ENCODE measurements at regions not wholly inside any gene's neighbourhood (a gene's known extent, or its start where the extent isn't known, plus 50 kb on each side); places are given as distances from the start of the nearest gene placed in this dataset.
"Not testable (repeated sequence)": the region's sequence is repeated elsewhere in the genome, so short reads cannot be mapped to it uniquely, and the experiment has no call there.

GRCh38 chr2:194483041-194483440 lies 1174.0 kb upstream of the SLC39A10 start:
- no peak for DNase-seq

- DNase-seq, result no peak
Observed at GRCh38 chr2:194465641-194466040, 1191.4 kb upstream of the SLC39A10 start.

GRCh38 chr2:194464964-194465638 lies 1191.9 kb upstream of the SLC39A10 start:
- no peak for DNase-seq

DNA sequence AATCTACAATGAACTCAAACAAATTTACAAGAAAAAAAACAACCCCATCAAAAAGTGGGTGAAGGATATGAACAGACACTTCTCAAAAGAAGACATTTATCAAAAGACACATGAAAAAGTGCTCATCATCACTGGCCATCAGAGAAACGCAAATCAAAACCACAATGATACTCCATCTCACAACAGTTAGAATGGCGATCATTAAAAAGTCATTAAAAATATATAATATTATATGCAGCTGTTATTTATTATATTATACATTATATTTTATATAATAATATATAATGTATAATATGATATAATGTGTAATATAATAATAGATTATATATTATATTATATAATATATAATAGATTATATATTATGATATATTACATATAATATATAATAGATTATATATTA lies 1194.1 kb upstream of the SLC39A10 start:
- DNase-seq, result not testable (repeated sequence)

DNA sequence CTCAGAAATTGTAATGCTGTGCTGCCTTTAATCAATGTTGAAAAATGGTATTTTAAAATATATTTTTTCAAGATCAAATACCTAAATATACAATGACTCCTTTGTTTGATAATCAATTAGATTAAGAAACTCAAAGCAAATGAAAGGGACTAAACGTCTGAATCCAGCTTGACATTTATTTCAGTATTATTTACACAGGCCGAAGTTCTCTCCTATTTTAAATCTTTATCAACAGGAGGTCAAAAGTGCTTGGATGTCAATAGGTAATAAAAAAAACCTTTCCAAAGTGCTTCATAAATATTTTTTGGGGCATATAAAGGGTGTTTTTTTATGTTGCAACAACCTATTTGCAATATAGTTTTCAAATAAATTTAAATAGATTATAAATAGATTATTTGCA lies 1201.7 kb upstream of the SLC39A10 start:
- no peak for DNase-seq

DNA sequence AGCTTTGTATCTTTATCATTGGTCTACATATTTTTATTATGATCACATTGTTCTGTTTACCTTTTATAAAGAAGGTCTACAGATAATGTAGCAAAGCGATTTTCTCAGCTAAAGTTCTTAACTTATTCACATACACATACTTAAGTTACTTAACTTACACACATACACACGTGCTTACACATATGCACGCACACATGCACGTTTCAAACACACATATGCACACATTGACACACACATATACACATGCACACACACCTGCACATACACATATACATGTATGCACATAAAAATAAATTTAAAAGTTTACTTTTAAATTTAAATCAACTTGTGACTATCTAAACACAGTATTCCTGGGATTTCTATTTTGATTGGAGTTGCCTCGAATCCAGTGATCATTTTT lies 1204.5 kb upstream of the SLC39A10 start:
- no peak for DNase-seq

GRCh38 chr2:194445226-194445625 lies 1211.8 kb upstream of the SLC39A10 start:
- no peak for DNase-seq

GRCh38 chr2:194443926-194444325 lies 1213.1 kb upstream of the SLC39A10 start:
- no peak for DNase-seq

GRCh38 chr2:194424683-194425209 lies 1232.3 kb upstream of the SLC39A10 start:
- no peak for DNase-seq

DNA sequence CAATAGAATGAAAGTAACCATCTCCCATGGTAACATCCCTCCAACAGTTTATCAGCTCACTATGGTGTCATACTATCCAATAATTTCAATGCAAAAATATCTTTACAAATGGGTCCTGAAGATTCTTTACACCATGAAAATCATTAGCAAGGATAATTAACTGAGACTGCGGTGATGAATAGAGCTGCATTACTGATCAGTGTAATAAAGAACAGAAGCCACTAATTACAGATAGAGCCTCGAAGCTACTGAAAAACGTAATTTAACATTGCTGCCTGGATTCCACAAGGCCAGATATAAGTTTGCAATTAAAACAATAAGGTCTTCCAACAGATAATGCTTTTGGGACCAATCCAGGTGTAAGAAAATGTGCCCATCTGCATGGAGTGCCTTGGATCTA lies 1245.8 kb upstream of the SLC39A10 start:
- no peak for DNase-seq

DNA sequence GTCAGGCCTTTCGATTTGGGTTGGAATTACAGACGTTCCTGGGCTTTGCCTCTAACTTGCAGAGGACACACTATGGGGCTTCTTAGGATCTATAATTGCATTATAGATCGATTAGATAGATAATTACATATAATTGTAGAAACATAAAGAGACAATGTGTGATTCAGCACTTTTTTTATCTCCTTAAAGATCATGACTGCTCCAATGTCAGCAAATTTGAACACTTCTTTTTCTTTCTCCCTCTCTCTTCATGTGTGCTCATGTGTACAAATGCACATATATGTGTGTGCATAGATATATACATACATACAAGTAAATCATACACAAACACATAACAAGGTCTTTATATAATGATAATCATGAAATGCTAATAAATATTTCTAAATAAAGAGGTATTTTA lies 1261.2 kb upstream of the SLC39A10 start:
- no peak for DNase-seq

DNA sequence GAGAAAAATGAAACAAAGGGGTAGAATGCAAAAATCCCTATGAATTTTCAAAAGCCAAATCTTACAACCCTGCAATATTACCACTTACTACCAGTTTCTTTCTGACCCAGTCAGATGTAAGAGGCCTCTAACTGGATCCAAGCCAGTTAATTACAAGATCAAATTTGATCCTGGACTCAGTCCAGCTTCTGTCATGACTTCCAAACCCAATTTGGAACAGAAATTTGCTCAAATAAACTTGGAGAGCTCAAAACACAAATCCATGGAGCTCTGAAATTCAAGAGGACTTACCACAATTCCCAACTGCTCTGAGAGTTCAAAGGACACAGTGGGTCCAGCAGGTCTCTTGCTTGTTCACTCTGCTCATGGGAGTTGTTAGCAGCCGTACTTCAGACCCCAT lies 1271.7 kb upstream of the SLC39A10 start:
- no peak for DNase-seq

- no peak for DNase-seq
Observed at GRCh38 chr2:194383401-194383800, 1273.6 kb upstream of the SLC39A10 start.

GRCh38 chr2:194382221-194382620 lies 1274.8 kb upstream of the SLC39A10 start:
- no peak for DNase-seq

DNA sequence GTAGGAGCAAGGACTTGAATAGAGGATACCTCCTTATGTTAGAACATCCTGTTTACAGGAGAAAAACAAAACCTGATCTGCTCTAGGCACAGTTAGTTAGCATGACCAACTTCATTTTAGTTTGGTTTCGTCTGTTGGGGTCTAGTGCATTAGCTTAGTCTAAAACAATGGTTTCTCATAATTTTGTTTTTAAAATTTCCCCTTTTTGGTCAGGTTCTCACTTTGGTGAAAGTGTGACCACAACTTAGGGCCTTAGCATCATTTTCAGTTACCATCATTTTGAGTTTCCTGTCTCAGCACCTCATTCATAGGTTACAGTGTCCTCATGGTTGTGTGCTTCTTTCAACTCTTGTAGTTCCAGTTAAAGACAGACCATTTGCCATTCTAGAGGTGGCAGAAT lies 1277.0 kb upstream of the SLC39A10 start:
- DNase-seq, result no peak

DNA sequence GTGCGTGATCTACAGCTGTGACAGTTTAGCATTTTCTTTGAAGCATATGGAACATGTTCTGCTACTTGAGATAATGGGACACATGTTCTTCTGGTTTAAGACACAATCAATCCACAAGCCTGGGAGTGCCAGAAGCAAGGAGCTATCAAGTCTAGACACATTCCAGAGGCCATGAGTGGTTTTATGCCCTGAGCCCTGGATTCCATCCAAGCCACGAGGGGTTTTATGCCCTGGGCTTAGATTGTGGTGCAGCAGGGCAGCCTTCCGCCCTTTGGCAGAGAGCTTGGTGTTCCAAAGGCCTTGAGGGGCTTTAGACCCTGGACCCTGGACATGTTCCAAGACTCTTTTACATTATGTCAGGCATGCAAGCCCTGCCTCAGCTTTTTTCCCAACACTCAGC lies 1289.6 kb upstream of the SLC39A10 start:
- DNase-seq, result not testable (repeated sequence)

- no peak for DNase-seq
Observed at GRCh38 chr2:194363878-194364277, 1293.1 kb upstream of the SLC39A10 start.

DNA sequence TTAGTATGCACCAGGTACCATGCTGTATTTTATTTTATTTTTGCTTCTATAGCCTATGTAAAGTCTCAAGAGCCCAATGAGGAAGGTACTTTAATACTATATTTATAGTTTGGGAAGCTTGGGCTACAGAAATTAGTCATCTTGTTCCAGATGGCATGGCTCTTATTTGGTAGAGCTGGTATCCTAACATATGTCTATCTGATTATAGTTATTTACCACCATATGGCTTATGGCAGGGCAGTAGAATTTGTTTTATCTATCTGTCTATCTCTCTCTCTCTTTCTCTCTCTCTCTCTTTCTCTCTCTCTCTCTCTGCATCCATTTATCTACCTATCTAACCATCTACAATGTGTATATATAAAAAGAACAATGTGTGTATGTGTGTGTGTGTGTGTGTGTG lies 1293.7 kb upstream of the SLC39A10 start:
- DNase-seq, result no peak

DNA sequence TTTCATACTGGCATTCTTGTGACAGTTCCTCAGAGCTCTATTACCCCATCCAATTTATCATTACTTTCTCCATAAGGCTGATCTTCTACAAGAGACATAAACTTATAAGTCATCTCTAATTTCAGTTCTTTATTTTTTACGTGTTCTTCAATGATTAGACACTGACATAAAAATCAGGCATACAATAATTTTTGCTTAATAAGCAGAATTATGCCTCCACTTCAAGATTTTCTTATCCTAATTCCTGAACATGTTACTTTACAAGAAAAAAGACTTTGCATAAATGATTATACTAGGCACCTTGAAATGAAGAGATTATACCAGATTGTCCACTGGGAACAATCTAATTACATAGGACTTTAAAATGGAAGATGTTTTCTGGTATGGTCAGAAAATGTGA lies 1304.5 kb upstream of the SLC39A10 start:
- no peak for DNase-seq

DNA sequence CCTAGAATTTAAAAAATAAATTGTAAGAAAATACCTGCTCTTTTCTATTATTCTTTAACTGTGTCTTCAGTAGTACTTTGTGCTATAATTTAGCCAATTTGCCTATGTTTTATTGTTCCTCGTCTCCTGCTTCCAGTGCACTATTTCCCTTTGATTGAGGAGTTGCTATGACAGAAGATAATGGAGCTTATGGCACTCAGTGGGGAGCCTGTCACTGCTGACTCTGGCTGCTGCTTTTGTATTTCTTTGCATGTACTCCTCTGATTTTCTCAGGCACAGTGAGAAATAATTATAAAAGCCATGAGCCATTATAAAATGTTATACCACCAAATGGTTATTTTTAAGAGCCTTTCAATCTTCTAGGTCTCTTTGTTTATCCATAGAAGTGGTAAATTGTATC lies 1310.8 kb upstream of the SLC39A10 start:
- DNase-seq, result no peak

DNA sequence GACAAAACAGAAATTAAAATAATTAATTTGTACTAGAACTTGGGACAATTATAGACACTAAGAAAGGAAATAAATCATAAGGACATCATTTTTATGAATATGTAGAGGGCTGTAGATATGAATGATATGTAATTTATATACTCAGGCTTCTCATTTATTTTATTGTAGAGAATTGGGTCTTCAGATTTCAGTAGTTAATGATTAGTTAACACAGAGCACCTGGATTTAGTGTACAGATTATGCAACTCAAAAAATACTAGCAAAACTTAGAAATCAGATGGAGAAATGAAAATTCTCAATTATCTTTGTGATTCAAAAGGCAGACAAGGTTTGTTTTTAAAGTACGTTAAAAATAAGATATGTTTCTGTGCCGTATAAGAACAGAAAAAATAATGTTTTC lies 1311.7 kb upstream of the SLC39A10 start:
- DNase-seq, result no peak

DNA sequence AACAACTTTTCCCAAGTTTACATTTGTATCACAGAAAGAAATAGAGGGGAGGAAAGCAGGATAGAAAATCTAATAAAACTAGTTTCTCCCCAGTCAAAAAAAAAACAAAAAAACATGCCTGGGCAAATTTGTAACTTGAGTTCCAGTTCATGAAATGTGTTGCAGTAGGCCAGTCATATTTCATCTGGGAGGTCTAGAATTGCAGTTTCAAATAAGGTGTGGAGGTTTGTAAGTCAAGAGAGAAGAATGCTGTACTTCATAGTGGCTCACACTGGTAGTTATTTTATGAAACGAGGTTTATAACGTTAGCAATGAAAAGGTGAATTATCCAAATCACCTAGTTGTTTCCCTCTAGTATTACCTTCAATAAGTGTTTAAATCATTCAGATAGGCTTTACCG lies 1313.9 kb upstream of the SLC39A10 start:
- DNase-seq, result no peak

DNA sequence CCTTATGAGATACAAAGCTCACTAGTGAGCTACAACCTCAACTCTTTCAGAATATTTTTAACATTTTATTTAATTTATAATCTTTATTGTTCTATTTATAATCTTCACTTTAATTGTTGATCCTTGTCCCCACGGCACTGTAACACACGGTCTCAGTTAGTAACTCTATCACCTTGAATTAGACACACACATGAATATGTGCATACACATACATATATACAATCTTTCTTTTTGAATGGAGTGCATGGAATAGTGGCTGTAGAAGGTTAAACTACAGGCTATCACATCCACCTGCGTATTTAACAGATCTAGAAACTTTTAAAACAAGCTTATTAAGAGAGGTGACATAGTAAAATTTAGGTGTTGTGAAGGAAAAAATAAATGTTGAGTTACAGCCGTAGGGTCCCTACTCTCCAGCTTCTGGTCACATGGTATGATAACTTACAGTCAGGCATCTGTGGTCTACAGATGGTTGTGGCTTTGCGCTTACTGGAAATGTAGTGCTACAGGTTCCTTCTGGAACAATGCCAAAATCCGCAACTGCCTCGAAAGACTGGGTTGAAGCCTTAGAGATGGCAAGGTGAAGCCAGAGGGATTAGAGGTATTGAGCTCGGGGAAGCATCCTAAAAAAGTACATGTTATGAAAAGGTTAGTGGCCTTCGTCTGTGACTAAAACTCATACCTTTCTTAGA lies 1324.1 kb upstream of the SLC39A10 start:
- no peak for DNase-seq

- no peak for DNase-seq
Observed at GRCh38 chr2:194328456-194328855, 1328.6 kb upstream of the SLC39A10 start.

Data from activated CD4-positive, alpha-beta T cell treated with anti-CD3 and anti-CD28 coated beads for 1 hour (primary cell).